Activated CD4-positive, alpha-beta T cell treated with anti-CD3 and anti-CD28 coated beads, Interleukin-10, Interleukin-2, amounts not matched to agents 100 ng/mL and 50 ng/mL, durations not matched to agents 16 hours and 8 hours (primary cell): ENCODE measurements at regions not wholly inside any gene's neighbourhood (a gene's known extent, or its start where the extent isn't known, plus 50 kb on each side); places are given as distances from the start of the nearest gene placed in this dataset.
A peak's percentile ranks its signal among the peaks of the same experiment; 100 is the strongest.
"Not testable (repeated sequence)": the region's sequence is repeated elsewhere in the genome, so short reads cannot be mapped to it uniquely, and the experiment has no call there.

ENCODE experiments used
- DNase-seq: peaks from one replicate; pipeline ENCODE4 v3.0.0-alpha.2; 2020

DNA sequence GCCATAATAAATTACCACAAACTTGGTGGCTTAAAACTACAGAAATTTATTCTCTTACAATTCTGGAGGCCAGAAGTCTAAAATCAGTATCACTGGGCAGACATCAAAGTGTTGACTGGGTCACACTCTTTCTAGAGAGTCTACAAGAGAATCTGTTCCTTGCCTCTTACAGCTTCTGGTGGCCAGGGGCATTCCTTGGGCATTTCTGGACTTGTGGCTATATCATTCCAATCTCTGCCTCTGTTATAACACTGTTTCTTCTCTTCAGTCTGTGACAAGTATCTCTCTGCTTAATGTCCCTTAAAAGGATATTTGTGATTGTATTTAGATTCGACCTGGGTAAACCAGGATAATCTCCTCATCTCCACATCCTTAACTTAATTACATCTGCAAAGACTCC, 207.3 kb upstream of the DCAF8L1 start:
- no peak for DNase-seq

DNA sequence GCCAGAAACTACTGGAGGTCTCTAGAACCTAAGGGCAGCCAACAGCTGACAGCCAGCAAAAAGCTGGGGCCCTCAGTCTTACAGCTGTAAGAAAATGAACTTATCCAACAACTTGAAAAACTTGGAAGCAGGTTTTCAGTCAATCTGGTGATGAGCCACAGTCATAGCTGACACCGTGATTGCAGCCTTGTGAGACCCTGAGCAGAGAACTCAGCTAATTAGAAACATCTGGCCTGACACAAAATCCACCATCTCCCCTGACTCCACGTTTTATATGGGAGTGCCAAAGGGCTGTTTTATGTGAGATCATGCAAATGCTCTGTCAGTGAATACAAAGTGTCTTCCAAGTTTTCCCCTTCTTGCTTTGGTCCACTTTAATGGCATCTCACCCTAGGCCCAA, 198.8 kb upstream of the DCAF8L1 start:
- DNase-seq: no peak

DNA sequence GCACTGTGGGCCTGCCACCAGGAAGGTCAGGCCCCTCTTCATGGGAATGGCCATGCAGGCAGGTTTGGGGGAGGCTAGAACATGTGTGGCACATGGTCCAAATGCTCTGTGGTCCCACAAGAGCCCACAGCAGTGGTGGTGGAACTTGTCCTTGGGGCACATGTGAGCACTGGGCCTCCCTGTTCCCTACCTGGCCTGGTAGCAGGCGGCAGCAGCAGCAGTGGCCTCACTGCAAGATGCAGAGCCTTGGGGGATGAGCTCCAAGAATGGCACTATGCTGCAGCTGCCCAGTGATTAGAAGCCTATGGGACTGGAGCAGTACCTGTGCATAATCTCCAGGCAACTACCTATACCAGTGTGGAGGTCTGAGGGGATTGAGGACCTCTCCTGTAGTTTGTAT, 197.0 kb upstream of the DCAF8L1 start:
- no peak for DNase-seq

DNA sequence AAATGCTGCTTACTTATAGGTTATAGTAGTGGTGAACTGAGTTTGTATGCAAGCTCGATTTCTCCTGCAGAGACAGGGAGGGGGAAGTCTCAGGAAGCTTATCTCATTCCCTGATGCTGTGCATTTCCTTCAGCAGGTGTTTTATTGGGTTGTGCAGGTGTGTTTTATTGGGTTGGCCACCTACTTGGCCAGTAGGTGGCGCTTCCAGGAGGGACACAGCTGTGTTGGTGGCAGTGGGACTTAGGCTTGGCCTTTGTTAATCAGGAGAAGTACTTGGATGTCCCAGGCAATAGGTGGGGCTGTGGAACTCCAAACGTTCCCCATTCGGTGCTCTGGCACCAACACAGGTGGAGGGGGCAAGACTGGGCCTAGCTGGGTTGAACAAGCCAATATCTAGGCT, 196.0 kb upstream of the DCAF8L1 start:
- peak; percentile 11 for DNase-seq

DNA sequence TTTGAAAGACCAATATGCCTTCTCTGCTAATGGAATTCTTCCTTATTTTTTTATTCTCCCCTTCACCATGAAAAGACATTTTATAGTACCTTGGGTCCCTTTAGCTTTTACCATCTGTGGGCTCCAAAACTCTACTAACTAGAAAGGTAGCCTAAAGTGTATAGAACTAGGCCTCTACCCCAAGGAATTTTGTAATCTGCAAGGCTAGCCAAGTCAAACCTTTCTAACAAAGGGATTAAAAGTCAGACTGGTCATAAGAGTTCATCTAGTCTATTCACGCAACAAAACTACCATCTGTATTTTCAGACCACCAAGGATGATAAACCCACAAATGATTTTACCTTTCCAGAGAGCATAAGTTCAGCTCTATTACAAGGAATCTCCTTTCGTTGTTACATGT, 189.5 kb upstream of the DCAF8L1 start:
- DNase-seq: no peak

DNA sequence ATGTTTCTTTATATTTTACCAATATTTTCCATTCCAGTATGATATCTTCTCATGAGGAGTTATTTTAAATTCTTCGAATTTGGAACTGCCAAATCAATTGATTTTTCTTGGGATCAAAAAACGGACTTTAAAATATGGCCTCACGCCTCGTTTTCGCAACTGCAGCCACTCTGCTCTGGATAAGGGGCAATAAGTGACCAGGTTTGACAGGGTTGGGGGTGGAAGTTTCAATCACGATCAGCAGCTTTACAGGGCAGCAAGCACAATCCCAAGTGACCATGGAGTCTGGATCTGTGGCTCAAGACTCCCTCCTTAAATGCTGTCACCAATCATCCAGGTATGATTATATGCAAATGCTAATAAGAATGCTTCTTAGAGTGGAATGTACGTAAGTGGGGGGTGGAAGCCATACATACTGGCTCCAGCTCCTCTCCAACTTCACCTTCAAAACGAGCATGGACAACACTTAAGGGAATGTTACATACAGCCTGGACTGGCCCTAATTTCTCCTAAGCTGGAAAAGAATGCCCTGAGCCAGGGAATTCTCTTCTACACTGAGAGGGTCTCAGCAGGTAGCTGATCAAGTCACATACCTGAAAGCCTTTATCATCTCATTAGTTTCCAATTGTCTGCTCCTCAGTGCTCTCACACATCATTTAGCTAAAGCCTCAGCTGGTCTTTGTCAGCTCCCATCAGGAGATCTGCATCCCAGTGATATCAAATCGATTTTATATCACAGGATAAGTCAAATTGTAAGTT, 176.9 kb upstream of the DCAF8L1 start:
- DNase-seq: no peak

DNA sequence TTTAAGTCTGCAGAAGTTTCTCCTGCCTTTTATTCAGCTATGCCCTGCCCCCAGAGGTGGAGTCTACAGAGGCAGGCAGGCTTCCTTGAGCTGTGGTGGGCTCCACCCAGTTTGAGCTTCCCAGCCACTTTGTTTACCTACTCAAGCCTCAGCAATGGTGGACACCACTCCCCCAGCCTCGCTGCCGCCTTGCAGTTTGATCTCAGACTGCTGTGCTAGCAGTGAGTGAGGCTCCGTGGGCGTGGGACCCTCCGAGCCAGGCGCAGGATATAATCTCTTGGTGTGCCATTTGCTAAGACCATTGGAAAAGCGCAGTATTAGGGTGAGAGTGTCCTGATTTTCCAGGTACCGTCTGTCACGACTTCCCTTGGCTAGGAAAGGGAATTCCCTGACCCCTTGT, 171.0 kb upstream of the DCAF8L1 start:
- not testable (repeated sequence) for DNase-seq

DNA sequence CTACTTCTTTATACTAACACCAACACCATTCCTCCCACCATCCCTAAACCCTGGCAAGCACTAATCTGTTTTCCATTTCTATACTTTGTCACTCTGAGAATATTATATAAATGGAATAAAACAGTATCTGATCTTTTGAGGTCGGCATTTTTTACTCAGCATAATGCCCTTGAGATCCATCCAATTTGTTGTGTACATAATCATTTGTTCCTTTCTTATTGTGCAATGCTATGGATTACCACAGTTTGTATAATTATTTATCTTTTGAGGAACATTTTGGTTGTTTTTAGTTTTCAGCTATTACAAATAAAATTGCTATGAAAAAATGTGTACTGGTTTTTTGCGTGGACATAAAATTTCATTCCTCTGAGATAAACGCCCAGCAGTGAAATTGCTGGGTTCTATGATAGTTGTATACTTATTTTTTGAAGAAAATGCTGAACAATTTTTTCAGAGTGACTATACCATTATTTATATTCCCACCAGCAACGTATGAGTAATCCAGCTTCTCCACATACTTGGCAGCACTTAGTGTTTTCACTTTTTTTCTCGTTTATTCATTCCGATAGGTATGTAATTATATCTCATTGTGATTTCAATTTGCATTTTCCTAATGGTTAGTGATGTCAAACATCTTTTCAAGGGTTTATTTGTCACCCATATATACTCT, 154.3 kb upstream of the DCAF8L1 start:
- DNase-seq: no peak

DNA sequence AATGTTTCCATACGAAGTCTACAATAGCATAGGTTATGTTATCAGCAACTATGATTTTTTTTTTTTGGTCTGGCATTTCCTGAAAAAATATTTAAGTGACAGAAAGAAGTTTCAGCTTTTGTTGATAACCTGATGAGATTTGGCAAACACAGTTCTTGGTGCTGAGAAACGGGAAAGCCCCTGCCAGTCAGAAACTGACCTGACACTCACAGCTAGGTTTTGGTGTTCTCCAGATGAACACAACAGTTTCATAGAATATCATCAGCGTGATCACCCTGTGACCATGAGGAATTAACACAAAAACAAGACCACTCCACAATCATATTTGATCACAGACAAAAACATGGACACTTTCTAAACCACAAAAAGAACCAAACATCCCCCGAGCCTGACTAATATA, 152.5 kb upstream of the DCAF8L1 start:
- peak; percentile 28 for DNase-seq

DNA sequence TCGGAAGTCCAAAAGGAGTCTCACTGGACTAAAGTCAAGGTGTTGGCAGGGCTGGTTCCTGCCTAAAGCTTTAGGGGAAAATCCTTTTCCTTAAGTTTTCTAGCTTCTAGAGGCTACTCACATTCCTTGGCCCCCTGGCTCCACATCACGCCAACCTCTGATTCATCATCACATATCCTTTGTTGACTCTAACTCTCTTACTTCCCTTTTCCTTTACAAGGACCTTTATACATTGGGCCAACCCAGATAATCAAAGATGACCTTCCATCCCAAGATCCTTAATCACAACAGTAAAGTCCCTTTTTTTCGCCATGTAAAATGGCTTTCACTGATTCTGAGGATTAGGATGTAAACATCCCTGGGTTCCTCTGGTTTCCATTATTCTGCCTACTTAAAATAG, 146.4 kb upstream of the DCAF8L1 start:
- no peak for DNase-seq

DNA sequence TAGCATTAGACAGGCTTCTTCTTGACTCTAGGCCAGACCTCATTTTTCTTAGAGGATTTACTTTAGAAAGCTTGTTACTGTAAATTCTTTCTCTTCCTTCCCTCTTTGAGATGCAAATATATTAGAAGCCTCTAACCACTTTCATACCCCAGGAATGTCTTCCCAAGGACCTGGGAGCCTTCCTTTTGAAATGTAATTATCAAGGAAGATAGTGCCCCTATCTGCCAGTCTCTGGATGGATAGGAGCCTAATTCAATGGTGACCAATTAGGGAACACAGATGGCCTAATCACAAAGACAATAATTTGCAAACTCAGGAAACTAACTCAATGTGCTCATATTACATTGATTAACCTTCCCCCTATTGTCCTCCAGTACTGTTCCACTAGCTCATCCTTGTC, 145.6 kb upstream of the DCAF8L1 start:
- no peak for DNase-seq

DNA sequence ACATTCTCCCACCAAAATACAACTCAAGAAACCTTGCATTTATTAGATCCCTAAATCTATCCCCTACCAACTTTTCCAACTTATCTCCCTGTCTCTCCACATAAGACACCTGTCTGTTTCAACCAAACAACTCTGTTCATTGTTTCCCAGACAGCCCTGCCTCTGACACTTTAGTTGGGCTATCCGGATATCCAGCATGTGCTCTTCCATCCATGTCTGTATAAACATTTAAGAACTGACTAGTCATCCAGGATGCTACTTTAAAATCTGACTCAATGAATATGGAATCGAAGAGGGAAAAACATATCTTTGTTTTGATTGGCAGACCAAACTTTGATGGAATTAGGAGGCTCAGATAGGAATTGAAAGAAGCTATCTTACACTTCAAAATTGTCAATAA, 143.2 kb upstream of the DCAF8L1 start:
- no peak for DNase-seq

DNA sequence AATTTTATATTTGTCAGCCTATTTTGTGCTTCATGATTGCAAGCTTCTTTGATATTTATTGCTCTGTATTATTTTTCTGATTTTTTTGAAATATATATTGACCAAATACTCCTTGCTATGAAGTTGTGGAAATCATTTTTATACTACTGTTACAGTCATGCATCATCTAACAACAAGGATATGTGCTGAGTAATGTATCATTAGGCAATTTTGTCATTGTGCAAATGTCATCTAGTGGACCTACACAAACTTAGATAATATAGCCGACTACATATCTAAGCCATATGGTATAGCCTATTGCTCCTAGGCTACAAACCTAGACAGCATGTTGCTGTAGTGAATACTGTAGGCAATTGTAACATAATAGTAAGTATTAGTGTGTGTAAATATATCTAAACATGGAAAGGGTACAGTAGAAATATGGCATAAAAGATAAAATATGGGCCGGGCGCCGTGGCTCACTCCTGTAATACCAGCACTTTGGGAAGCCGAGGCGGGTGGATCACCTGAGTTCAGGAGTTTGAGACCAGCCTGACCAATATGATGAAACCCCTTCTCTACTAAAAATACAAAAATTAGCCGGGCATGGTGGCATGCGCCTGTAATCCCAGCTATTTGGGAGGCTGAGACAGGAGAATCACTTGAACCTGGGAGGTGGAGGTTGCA, 139.5 kb upstream of the DCAF8L1 start:
- not testable (repeated sequence) for DNase-seq

DNA sequence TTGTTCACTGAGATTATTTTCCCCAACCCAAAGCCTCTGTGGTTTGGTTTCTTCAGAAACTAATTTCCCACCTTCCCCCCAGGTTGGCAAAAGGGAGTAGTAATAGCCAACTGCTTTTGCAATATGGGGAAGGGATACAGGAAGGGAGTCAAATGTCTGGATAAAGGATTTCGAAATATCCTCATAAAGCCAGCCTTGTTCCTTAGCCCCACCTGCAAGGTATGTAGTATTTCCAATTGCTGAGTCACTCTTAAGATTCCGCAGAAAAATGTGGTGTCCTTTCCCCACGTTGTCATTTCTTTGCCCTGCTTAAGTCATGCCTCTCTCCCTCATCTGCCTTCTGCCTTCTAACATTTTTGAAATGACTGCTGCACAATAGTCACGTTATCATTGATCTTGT, 138.8 kb upstream of the DCAF8L1 start:
- no peak for DNase-seq

DNA sequence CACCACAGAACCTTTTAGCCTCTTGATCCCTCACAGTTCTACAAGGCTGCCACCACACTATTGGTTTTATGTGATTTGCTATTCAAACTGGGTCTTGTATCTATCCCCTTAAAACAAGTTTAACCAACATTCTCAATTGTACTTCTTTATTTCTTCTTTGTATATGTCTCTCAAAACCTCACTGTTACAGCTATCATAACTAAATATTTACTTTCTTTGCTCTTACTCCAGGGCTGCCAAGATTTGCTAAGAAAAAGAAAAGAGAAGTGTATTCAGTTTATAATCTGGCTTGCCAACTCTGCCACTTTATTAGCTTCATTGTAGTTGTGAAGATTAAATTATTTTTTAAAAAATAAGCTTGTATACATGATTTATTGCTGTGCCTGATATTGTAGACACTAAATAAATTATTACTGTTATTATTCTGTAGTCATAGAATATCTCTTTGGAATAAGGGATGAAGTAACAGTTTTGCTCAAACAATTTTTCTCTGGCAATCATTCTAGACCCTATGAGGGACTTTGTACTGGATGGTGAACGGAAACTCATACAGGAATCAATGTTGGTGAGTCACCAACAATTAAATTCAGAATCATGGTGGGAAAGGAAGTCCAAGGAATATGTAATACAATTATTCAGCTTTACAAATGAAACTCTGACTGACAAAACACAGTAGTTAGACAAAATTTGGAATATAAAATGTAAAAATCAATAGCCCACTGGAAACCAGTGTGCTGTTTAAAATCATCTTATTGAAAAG, 127.1 kb upstream of the DCAF8L1 start:
- no peak for DNase-seq

DNA sequence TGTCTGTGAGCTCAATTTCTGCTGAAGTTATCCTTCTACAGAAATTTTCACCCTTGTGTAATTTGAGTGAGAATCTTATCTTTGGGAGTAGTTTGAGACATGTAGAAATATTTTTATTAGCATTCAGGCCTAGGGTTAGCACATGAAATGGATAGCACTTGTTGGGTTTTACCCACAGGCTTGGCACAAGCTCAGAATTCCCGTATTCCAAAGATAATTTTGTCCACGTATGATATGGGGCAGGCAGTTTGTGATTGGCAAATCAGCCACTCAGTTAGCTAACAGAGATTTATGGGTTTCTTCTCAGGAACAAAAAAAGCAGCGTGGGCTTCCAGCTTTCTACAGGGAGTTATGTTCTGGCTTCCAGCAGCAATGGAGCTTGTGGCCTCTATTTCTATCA, 117.9 kb upstream of the DCAF8L1 start:
- DNase-seq: no peak

DNA sequence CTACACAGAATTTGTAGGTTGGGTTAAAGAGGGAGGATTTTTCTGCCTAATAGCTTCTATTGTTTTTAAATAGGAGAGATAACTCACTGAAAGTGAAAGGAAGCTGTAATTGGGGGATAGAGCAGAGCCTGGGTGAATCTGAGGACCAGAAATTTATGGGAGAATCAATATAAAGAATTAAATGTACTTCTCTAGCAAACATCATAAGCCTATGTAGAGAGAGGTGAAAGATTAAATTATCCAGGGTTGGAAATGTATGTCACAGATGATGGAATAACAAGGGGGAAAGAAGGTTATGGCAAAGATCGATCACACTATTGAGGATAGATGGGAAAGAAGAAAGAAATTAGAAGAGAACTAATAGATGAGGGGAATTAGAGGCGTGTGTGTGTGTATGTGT, 104.4 kb upstream of the DCAF8L1 start:
- no peak for DNase-seq

DNA sequence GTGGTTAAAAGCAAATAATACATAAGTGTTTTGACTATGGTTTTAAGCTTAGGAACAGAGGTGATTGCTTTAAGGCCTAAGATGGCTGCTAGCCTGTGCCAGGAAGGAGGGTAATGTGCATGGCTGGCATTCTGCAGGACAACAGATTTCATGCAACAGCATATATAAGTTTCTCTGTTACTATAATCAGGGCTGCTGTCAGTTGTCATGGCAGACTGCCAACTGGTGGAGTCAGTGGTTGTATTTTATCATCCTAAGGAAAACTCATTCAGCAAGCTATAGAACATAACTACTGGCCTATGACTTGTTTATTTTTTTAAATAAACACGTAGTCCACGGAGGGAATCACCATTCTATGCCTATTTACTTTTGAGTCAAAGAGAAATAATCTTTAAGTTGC, 77.7 kb upstream of the DCAF8L1 start:
- DNase-seq: no peak

DNA sequence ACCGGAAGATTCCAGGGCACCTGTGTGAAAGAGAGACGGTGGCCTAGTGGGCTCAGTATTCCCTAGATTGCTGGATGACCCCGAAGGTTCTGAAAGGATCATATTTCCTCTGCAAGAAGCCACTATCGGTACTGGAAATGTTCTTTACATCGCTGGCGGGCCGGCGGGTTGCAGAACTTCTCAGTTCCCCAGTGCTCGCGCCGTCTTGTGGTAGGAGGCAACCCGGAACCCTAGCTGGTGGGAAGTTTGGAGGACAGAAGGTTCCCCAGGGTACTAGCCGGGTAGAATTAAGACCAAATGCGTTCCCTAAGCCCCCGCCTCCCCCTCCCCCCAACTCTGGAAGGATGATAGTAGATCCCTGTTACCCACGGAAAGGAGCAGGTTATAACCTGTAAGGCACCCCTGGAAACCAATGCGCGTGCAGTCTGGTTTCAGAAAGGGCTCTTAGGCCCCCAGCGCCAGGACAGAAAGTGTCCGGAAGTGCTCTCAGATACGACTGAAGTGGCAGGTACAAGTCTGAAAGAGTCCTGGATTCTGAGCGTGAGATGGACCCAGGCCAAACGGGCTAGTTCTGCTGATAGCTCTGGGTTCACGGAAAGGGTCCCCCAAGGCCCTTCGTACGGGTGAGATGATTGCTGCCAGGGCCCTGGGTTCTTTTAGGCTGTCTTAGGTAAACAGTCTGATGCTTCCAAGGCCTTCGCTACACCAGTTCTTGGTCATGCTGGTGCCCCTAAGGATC, 61.7 kb upstream of the DCAF8L1 start:
- DNase-seq: no peak

DNA sequence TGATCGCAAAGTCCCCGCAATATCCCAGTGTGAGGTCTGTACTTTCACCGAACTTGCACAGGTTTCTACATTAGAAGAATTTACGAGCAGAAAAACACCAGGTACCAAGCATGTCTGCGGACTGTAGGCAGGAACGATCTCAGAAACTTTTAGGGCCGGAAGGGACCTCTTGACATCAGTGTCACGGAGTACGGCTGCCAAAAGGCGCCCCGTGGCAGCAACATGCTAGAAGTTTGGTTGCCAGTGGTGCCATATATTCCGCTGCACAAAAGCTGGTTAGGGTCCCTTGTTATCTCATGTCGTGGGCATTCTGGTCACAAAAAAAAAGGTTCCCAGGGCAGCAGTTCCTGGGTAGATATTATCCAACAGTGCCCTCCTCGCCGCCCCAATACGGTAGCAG, 61.0 kb upstream of the DCAF8L1 start:
- no peak for DNase-seq

DNA sequence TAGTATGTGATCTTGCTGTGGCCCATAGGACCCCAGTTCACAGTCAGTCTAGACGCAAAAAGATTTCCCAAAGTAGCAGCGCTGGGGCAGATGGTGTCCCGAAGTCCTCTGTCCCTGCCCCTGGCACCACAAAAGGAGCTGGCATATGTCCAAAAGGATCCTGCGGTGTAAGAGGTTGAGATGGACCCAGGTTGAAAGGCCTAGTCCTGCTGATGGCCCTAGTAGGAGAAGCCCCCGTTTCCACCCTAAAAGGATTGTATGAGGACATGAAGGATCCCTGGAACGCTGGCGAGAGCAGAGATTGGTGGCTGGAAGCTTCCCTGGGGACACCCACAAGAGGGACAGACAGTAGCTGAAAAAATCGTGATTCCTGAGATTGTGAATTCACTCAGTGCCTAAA, 58.0 kb upstream of the DCAF8L1 start:
- DNase-seq: no peak
